Fibroblast of gingiva (primary cell): ENCODE measurements at regions not wholly inside any gene's neighbourhood (a gene's known extent, or its start where the extent isn't known, plus 50 kb on each side); places are given as distances from the start of the nearest gene placed in this dataset.

Experiments used
- DNase-seq: peaks from one replicate; pipeline ENCODE4 v3.0.0-alpha.2; 2011; ENCODE audit warnings: low read depth

- DNase-seq, result no peak
Measured at GRCh38 chr6:95357380-95358020, 219.8 kb upstream of the MANEA start.

- DNase-seq, result no peak
Measured at GRCh38 chr6:95364016-95364604, 213.2 kb upstream of the MANEA start.

GRCh38 chr6:95365454-95365853, 211.9 kb upstream of the MANEA start:
- DNase-seq, result no peak

- DNase-seq, result no peak
Measured at GRCh38 chr6:95366414-95366813, 210.9 kb upstream of the MANEA start.

GRCh38 chr6:95383878-95384277, 193.5 kb upstream of the MANEA start:
- no peak for DNase-seq

GRCh38 chr6:95384988-95385387, 192.3 kb upstream of the MANEA start:
- DNase-seq, result no peak

- no peak for DNase-seq
Measured at GRCh38 chr6:95387845-95388244, 189.5 kb upstream of the MANEA start.

- no peak for DNase-seq
Measured at GRCh38 chr6:95404777-95405176, 172.6 kb upstream of the MANEA start.

GRCh38 chr6:95408111-95408510, 169.2 kb upstream of the MANEA start:
- no peak for DNase-seq

- DNase-seq, result no peak
Measured at GRCh38 chr6:95410168-95410567, 167.2 kb upstream of the MANEA start.

- DNase-seq, result no peak
Measured at GRCh38 chr6:95413789-95414188, 163.5 kb upstream of the MANEA start.

- DNase-seq, result no peak
Measured at GRCh38 chr6:95417856-95418255, 159.5 kb upstream of the MANEA start.

GRCh38 chr6:95420792-95421191, 156.5 kb upstream of the MANEA start:
- DNase-seq, result no peak

GRCh38 chr6:95423331-95423730, 154.0 kb upstream of the MANEA start:
- no peak for DNase-seq

GRCh38 chr6:95431637-95432228, 145.6 kb upstream of the MANEA start:
- peak; percentile 1 for DNase-seq

- DNase-seq, result no peak
Measured at GRCh38 chr6:95439741-95440140, 137.6 kb upstream of the MANEA start.

- DNase-seq, result no peak
Measured at GRCh38 chr6:95448208-95448607, 129.1 kb upstream of the MANEA start.

GRCh38 chr6:95469511-95469910, 107.8 kb upstream of the MANEA start:
- DNase-seq, result no peak

GRCh38 chr6:95478941-95479340, 98.4 kb upstream of the MANEA start:
- DNase-seq, result no peak

GRCh38 chr6:95487817-95488216, 89.5 kb upstream of the MANEA start:
- no peak for DNase-seq

GRCh38 chr6:95489185-95489863, 88.0 kb upstream of the MANEA start:
- DNase-seq, result no peak

- no peak for DNase-seq
Measured at GRCh38 chr6:95496769-95497426, 80.4 kb upstream of the MANEA start.
